H9 (cell line): ENCODE measurements at regions not wholly inside any gene's neighbourhood (a gene's known extent, or its start where the extent isn't known, plus 50 kb on each side); places are given as distances from the start of the nearest gene placed in this dataset.

Experiments used
- DNase-seq: peaks from one replicate; pipeline ENCODE4 v3.0.0-alpha.2; 2017
- H2AFZ ChIP-seq: one replicate; pipeline ENCODE4 v1.6.1; 2013; ENCODE audit warnings: mild to moderate bottlenecking, low read length, control low read depth, moderate library complexity
- H2AK5ac ChIP-seq: 2 replicates; pipeline ENCODE4 v1.6.1; 2013; ENCODE audit warnings: low read length, control low read depth, mixed read lengths; ENCODE audit not compliant: insufficient read length
- H2BK120ac ChIP-seq: one replicate; pipeline ENCODE4 v1.6.1; 2013; ENCODE audit warnings: low read depth, mild to moderate bottlenecking, low read length, control low read depth, inconsistent platforms; ENCODE audit not compliant: poor library complexity, severe bottlenecking
- H2BK12ac ChIP-seq: 2 replicates; pipeline ENCODE4 v1.6.1; 2013; ENCODE audit warnings: low read length, control low read depth, mixed read lengths, low read depth; ENCODE audit not compliant: insufficient read length
- H2BK15ac ChIP-seq: 2 replicates; pipeline ENCODE4 v1.6.1; 2013; ENCODE audit warnings: low read depth, low read length, control low read depth
- H2BK20ac ChIP-seq: one replicate; pipeline ENCODE4 v1.6.1; 2013; ENCODE audit warnings: low read depth, mild to moderate bottlenecking, low read length, control low read depth, inconsistent platforms; ENCODE audit not compliant: poor library complexity, severe bottlenecking
- H2BK5ac ChIP-seq: 2 replicates; pipeline ENCODE4 v1.6.1; 2013; ENCODE audit warnings: low read length, control low read depth, mixed read lengths; ENCODE audit not compliant: insufficient read length
- H3K14ac ChIP-seq: 2 replicates; pipeline ENCODE4 v1.6.1; 2013; ENCODE audit warnings: low read length, control low read depth; ENCODE audit not compliant: insufficient read depth
- H3K18ac ChIP-seq: 2 replicates; pipeline ENCODE4 v1.6.1; 2013; ENCODE audit warnings: low read depth, mild to moderate bottlenecking, mixed read lengths, low read length, control low read depth; ENCODE audit not compliant: insufficient read length
- H3K23ac ChIP-seq: 2 replicates; pipeline ENCODE4 v1.6.1; 2013; ENCODE audit warnings: low read length, control low read depth, mixed read lengths, low read depth; ENCODE audit not compliant: insufficient read length
- H3K23me2 ChIP-seq: 2 replicates; pipeline ENCODE4 v1.6.1; 2013; ENCODE audit warnings: low read depth, mild to moderate bottlenecking, mixed read lengths, low read length, control low read depth; ENCODE audit not compliant: insufficient read length, poor library complexity, severe bottlenecking
- H3K27ac ChIP-seq: 2 replicates; pipeline ENCODE4 v1.5.1; 2013; ENCODE audit warnings: low read length, control low read depth, mixed read lengths, low read depth; ENCODE audit not compliant: insufficient read length
- H3K27me3 ChIP-seq: 2 replicates; pipeline ENCODE4 v1.6.1; 2013; ENCODE audit warnings: low read length, control low read depth, inconsistent platforms; ENCODE audit not compliant: insufficient read depth
- H3K4ac ChIP-seq: 2 replicates; pipeline ENCODE4 v1.6.1; 2013; ENCODE audit warnings: low read depth, mild to moderate bottlenecking, control low read depth, inconsistent platforms, low read length, moderate library complexity
- H3K4me1 ChIP-seq: 2 replicates; pipeline ENCODE4 v1.6.1; 2013; ENCODE audit warnings: low read length, control low read depth, inconsistent platforms; ENCODE audit not compliant: insufficient read depth
- H3K4me2 ChIP-seq: 2 replicates; pipeline ENCODE4 v1.6.1; 2013; ENCODE audit warnings: low read length, control low read depth, mixed read lengths; ENCODE audit not compliant: insufficient read length, insufficient read depth
- H3K56ac ChIP-seq: 2 replicates; pipeline ENCODE4 v1.6.1; 2013; ENCODE audit warnings: low read depth, mild to moderate bottlenecking, mixed read lengths, low read length, control low read depth; ENCODE audit not compliant: insufficient read length
- H3K79me1 ChIP-seq: 2 replicates; pipeline ENCODE4 v1.6.1; 2013; ENCODE audit warnings: low read depth, mild to moderate bottlenecking, moderate library complexity, low read length, control low read depth, inconsistent platforms; ENCODE audit not compliant: insufficient read depth, poor library complexity, severe bottlenecking
- H3K79me2 ChIP-seq: 2 replicates; pipeline ENCODE4 v1.6.1; 2013; ENCODE audit warnings: low read length, control low read depth, inconsistent platforms; ENCODE audit not compliant: insufficient read depth
- H3K9ac ChIP-seq: 2 replicates; pipeline ENCODE4 v1.6.1; 2013; ENCODE audit warnings: low read length, control low read depth, mixed read lengths; ENCODE audit not compliant: insufficient read length; ENCODE audit errors: extremely low read depth
- H3K9me3 ChIP-seq: one replicate; pipeline ENCODE4 v1.6.1; 2013; ENCODE audit warnings: low read depth, low read length, inconsistent platforms; ENCODE audit not compliant: control insufficient read depth
- H3T11ph ChIP-seq: one replicate; pipeline ENCODE4 v1.6.1; 2013; ENCODE audit warnings: mild to moderate bottlenecking, low read length, control low read depth, inconsistent platforms
- H4K20me1 ChIP-seq: one replicate; pipeline ENCODE4 v1.6.1; 2013; ENCODE audit not compliant: control insufficient read depth, insufficient read length, insufficient read depth
- H4K5ac ChIP-seq: 2 replicates; pipeline ENCODE4 v1.6.1; 2013; ENCODE audit warnings: low read depth, mild to moderate bottlenecking, mixed read lengths, low read length, control low read depth; ENCODE audit not compliant: insufficient read length
- H4K8ac ChIP-seq: replicated peaks from 2 replicates; pipeline ENCODE4 v1.6.1; 2013; ENCODE audit warnings: low read length, control low read depth, mixed read lengths, low read depth; ENCODE audit not compliant: insufficient read length
- H4K91ac ChIP-seq: 2 replicates; pipeline ENCODE4 v1.6.1; 2013; ENCODE audit warnings: low read depth, mild to moderate bottlenecking, moderate library complexity, mixed read lengths, low read length, control low read depth; ENCODE audit not compliant: insufficient read length
- H3K27ac Mint-ChIP-seq, 3 experiments: 2 replicates in 2 of 3; 3 replicates in 1 of 3; pipeline ENCODE4 v1.8.0; 2020 to 2021; ENCODE audit warnings: mixed read lengths in 3 of 3, mild to moderate bottlenecking in 1 of 3, moderate library complexity in 1 of 3
- H3K27me3 Mint-ChIP-seq: 2 replicates; pipeline ENCODE4 v1.8.0; 2021; ENCODE audit warnings: low read depth, mild to moderate bottlenecking, moderate library complexity, mixed read lengths
- H3K36me3 Mint-ChIP-seq, 3 experiments: 2 replicates in 2 of 3; 3 replicates in 1 of 3; pipeline ENCODE4 v1.8.0; 2020 to 2021; ENCODE audit warnings: low read depth in 3 of 3, mixed read lengths in 3 of 3; ENCODE audit not compliant: insufficient read depth in 1 of 3
- H3K4me1 Mint-ChIP-seq, 2 experiments: 2 replicates each; pipeline ENCODE4 v1.8.0; 2020; ENCODE audit warnings: mixed read lengths in 2 of 2
- H3K4me3 Mint-ChIP-seq, 2 experiments: 2 replicates in 1 of 2; 3 replicates in 1 of 2; pipeline ENCODE4 v1.8.0; 2020 to 2021; ENCODE audit warnings: mild to moderate bottlenecking in 2 of 2, mixed read lengths in 2 of 2, moderate library complexity in 1 of 2
- H3K9me3 Mint-ChIP-seq, 2 experiments: 2 replicates in 1 of 2; 3 replicates in 1 of 2; pipeline ENCODE4 v1.8.0; 2020; ENCODE audit warnings: mild to moderate bottlenecking in 2 of 2, mixed read lengths in 2 of 2, moderate library complexity in 1 of 2
- CTCF ChIP-seq: fragments of 200-600 bp; sonication (generic); conservative IDR thresholded peaks from 3 replicates; pipeline ENCODE4 v1.8.0; 2021; ENCODE audit warnings: antibody characterized with exemption, mild to moderate bottlenecking
- WGBS: extraction: QIAGEN DNeasy Blood & Tissue Kit; methylation state at CpG from one replicate; pipeline ENCODE4 v1.1.7; 2013; ENCODE audit warnings: missing lambda C conversion rate, low lambda C conversion rate, mixed read lengths; ENCODE audit not compliant: insufficient read length; ENCODE audit errors: extremely low coverage; 5-methylcytosine and 5-hydroxymethylcytosine counted together

GRCh38 chr12:78753058-78753457 is 111.5 kb upstream of the SYT1 start:
- no peak overlapping the region for H2BK120ac ChIP-seq
- no peaks in the 10 kb centered on the region for H3K4me1 ChIP-seq
- H4K91ac ChIP-seq: no peak overlapping the region
- no peak overlapping the region for H3K56ac ChIP-seq
- no peak for DNase-seq
- no CpG with 5 or more reads among the region's 1 CpG for WGBS
- no peak overlapping the region for H3K4me2 ChIP-seq
- no peak overlapping the region for H3T11ph ChIP-seq
- no peaks in the 10 kb centered on the region for H3K36me3 Mint-ChIP-seq
- H3K9ac ChIP-seq: no peak overlapping the region
- H4K20me1 ChIP-seq: no peaks in the 10 kb centered on the region
- no peaks in the 10 kb centered on the region; the same call in 1 of the 2 replicates for H3K27me3 Mint-ChIP-seq
- H2BK15ac ChIP-seq: no peak overlapping the region
- TF ChIP-seq CTCF: no peak
- H3K23ac ChIP-seq: no peak overlapping the region
- no peak overlapping the region for H3K14ac ChIP-seq
- no peak overlapping the region for H2BK12ac ChIP-seq
- H2AK5ac ChIP-seq: no peak overlapping the region
- H3K4ac ChIP-seq: no peak overlapping the region
- no peak overlapping the region for H2BK20ac ChIP-seq
- H4K5ac ChIP-seq: no peak overlapping the region
- no peaks in the 10 kb centered on the region for H3K79me1 ChIP-seq
- no peaks in the 10 kb centered on the region for H3K9me3 ChIP-seq
- no peak overlapping the region for H2AFZ ChIP-seq
- H3K23me2 ChIP-seq: no peaks in the 10 kb centered on the region
- H4K8ac ChIP-seq: no peak overlapping the region
- no peak overlapping the region for H3K4me3 Mint-ChIP-seq
- no peak overlapping the region for H2BK5ac ChIP-seq
- no peaks in the 10 kb centered on the region; a peak in 1 of 5 replicates for H3K9me3 Mint-ChIP-seq
- H3K18ac ChIP-seq: no peak overlapping the region
- H3K27ac ChIP-seq: no peak overlapping the region
- no peaks in the 10 kb centered on the region for H3K4me1 Mint-ChIP-seq
- no peaks in the 10 kb centered on the region for H3K27me3 ChIP-seq
- no peaks in the 10 kb centered on the region for H3K79me2 ChIP-seq
- H3K27ac Mint-ChIP-seq: no peak overlapping the region
